ENCODE measurements at regions not wholly inside any gene's neighbourhood (a gene's known extent, or its start where the extent isn't known, plus 50 kb on each side); places are given as distances from the start of the nearest gene placed in this dataset.

DNA sequence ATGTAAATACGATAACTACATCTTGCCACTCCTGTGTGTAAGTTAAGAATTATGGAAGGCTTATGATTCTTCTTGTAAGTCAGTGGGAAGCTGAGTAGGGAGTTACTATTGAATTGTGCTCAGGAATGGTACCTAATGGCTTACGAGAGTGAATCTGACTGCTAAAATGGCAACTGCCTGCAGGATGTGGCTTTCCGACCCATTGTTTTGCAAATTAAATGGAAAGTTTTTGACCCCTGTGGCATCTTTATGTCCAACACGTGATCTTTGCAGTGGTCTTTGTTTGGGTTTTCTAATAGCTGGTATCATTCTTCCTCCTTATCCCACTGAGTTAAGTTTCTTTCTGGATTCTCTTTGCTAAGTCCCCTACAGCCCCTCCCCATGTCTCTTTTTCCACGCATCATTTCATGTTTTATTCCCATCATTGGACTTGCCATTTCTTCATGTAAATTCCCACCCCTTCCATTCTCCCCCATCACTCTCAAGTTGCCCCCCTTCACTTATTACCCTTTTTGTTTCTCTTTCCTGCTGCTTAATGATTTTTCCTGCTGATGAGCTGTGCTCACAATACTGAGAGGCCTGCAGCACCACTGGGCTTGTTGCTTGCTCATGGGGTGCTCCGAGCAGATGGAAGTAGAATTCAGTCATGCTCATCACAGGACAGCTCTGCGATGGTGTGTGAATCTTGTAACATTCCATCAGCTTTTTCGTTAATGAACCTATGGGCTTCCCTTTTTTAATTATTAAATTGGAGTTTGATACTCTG lies 428.2 kb upstream of the IL12A start:
- no peak for DNase-seq

DNA sequence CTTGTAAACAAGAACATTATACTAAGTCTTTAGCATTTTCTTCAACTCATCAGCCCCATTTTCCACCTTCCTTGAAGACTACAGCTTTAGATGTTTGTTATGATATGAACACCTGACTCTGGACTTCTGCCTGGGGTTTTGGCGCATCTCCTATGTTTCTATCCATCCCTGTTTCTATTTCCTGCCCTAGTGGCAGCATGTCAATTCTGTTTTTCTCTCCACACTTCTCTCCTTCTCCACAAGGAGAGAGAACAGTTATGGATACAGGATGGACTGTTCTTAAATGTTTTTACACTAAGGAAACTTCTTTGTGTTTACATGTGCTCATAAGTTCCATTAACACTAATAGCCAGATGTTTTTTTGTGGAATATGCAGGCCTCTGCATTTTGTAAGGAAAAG lies 423.3 kb upstream of the IL12A start:
- DNase-seq, result no peak

DNA sequence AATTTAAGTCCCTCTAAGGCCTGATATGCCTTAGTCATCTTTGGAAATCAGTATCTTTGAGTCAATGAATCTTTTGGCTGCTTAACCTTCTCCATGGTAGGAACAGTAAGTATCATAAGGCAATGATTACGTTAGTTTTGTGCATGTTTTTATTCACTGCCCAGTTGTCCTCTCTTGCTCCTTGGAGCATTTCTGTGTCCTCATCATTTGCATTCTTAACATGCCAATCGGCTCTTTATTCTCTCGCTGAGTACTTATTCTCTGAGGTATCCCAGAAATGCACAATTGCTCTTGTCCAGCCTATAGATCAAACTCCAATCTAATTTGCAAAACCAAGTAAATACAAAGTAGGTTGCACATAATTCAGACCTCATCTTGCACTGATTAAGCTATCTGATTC lies 405.0 kb upstream of the IL12A start:
- no peak for DNase-seq

DNA sequence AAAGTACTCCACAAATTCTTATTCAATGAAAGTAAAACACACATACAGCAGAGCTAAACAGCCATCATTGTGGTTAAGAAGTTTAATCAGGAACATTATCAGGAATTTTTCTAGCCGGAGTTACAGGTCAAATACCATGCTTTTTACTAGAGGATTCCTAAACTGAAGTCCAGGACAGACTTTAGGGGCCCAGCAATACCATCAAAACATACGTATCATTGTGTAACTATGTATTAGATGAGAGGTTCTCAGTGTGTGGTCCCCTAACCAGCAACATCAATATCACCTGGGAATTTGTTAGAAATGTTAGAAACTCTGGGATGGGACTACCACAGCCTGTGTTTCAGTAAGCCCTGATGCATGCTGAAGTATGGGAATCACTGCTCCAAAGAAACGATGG lies 404.2 kb upstream of the IL12A start:
- no peak for DNase-seq

DNA sequence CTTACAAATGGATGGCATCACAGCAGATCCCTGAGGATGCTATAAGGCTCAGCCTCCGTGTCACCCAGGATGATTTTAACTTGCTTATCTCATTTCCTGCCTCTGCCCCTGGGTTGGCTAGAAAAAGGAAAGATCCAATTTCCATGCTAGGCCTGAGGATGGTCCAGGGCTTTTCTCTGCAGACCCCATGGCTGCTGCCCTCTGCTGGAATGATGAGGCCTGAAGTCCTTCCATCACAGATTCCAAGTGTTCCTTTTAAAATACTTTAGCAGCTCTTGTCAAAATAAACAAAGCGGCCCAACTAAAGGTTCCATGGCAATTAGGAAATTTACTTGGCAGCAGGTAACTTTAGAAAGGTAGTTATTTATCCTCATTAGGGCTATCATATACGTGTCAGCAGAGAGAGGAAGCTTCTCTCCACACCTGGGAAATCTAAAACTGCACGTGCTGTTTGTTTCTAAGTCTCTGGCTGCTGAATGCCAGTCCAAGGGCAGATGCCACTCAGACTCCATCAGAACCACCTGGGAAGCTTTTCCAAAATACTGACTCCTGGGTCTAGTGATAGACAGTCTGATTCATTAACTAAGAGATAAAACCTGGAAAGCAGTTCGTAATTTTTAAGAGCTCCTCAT lies 401.9 kb upstream of the IL12A start:
- DNase-seq, result no peak

DNA sequence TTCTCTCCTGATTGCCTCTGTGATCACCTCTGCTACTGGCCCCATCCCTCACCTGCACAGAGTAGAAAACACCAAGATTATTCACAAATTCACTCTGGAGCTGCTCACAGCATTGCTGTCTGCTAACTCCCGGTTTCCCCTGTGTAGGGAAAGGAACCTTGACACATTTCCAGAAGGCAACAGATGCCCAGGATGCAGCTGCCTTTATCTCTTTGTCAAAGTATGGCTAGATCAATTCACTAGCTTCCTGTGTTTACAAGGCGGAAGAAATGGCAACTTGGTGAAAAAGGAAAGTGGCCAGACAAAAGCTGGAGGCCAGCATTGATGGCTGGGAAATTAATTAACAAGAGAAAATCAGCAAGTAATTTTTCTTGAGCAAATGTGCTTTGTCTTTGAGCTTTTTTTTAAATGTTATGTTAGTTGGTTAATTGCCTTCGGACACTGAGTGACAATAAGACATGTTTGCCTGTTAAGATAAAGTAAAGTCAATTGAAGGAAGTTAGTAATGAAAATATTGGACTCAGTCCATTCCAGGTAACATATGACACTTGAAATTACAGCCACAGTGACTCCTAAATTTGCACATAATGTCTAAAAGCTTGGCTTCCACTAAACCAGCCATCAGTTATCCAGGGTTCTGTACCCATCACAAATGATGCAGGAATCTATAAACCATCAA lies 394.6 kb upstream of the IL12A start:
- no peak for DNase-seq

DNA sequence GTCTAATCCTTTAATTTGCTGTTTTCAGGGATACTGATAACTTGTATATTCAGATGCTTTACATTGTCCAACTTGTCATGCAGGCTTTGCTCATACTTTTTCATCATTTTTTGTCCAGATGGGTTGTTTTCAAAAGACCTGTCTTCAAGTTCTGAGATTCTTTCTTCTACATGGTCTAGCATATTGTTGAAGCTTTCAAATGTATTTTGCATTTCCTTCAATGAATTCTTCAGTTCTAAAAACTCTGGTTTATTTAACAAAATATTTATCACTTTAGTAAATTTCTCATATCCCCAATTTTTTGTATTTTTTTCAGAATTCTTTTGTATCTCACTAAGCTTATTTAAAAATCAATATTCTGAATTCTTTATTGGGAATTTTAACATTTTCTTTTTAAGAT lies 388.3 kb upstream of the IL12A start:
- no peak for DNase-seq

DNA sequence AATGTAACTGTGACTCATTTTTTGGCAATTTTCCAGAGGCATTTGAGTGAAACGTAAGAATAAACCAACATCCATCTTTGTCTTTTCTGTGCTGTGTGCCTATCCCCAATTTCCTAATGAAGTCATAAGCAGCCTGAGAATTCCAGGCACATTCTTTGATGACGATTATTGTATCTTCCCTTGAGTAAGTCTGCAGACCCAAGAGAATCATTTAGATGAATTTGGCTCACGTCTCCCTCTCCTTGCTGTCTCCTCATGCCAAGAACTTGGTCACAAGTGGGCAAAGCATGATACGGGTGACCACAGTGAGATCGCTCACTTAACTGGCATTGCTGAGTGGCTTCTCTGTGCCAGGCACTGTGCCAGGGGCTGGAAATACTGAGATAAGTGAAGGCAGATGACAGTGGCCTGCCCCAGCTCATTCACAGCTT lies 384.5 kb upstream of the IL12A start:
- DNase-seq, result no peak

DNA sequence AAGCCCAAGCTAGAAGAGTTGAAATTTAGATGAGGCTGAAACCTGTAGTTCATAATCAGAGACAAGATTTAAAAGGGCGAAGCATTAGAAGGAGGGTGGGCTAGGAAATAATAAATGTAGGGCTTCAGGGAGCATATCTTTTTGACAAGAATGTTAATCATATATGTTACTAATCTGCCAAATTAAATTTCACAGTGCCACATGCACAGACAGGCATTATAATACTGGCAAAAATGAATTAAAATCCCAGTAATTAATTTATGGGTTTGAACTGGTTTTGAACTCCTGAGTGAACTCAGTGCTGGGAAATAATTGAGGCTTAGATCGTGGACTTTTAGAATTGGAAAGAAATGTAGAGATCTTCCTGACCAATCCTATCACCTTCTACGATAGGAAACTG lies 383.5 kb upstream of the IL12A start:
- DNase-seq, result no peak

DNA sequence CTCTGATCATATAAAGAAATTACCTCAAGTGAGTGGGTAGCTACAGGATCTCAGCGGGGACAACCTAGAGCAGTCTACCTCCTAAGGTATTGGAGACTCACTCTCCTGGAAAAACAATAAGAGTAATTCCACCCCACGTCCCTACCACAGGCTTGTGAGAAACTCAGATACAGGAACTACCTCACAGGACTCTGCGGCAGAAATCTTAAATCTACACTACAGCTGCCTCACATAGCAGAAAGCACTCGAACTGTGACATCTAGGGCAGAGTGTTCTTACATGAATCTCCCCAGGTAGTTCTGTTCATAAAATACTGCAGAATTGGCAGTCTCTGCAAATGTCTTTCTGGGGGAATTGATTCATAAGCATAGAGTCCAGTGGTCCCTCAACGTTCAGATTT lies 382.9 kb upstream of the IL12A start:
- no peak for DNase-seq

DNA sequence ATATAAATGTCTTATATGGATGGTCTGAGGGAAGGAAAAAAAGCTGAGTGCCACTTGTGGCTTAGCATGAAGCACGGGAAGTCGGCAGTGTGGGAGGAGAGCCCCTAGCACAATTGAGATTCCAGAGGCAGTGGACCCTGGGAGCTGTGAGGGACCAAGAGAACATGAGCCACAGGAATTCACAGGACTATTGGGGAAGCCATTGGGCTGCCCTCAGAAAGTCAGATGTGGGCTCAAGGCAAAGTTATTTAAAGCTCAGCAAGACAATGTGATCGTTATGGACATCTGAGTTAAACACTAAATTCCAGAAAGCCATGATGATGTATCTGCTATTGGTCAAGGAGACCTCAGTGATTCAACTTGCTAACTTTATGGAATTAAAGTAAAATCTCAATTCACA lies 380.8 kb upstream of the IL12A start:
- DNase-seq, result no peak

DNA sequence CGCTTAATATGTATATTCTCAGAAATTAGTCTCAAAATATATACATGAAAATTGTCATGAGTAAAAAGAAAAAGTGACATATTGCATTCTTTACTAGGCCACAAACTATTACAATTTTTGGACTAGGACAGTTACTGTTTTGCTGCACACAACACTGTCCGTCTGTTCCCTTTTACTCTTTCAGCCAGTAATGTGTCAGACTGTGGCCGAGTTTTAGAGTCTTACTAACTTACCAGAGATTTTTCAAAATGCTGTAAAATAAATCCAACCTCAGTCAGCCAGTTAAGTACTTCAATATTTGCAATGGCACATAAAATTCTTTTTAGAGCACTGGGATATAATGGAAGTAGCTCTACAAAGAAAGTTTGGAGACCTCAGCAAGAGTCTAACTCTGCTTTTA lies 380.3 kb upstream of the IL12A start:
- no peak for DNase-seq

DNA sequence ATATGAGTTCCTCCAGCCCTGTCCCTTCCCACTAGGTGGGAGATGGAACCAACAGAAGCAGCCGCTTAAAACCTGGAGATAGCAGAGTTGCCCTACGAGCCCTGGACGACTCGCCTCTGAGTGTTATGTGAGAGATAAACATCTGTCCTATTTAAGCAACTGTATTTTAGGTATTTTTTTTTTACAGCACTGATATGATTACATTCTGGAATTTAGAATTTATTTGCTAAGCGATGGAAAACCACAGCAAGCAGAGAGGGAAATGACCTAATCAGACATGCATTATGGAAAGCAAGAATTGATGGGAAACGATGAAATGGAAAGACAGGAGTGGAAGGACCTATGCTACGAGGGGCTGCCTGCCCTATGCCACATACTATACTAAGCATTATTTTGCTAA lies 379.0 kb upstream of the IL12A start:
- no peak for DNase-seq

DNA sequence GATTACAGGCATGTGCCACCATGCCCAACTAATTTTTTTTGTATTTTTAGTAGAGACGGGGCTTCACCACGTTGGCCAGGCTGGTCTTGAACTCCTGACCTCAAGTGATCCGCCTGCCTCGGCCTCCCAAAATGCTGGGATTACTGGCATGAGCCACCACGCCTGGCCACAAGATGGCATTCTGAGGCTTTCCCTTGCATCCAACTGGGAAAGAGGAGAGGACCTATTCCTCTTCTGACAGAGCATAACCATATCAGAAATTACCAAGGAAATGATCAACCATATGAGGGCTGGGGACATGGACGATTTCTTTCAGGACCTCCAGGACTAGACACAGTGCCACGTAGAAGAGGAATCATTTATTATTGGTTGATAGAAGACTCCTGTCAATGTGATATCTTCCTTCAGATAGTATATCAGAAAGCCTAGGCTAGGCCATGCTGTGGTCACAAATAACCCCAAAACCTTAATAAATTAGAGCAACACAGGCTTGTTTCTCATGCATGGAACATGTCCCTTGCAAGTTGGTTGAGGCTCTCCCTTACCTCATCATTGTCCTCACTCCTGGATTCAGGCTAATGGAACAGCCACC lies 372.3 kb upstream of the IL12A start:
- no peak for DNase-seq

DNA sequence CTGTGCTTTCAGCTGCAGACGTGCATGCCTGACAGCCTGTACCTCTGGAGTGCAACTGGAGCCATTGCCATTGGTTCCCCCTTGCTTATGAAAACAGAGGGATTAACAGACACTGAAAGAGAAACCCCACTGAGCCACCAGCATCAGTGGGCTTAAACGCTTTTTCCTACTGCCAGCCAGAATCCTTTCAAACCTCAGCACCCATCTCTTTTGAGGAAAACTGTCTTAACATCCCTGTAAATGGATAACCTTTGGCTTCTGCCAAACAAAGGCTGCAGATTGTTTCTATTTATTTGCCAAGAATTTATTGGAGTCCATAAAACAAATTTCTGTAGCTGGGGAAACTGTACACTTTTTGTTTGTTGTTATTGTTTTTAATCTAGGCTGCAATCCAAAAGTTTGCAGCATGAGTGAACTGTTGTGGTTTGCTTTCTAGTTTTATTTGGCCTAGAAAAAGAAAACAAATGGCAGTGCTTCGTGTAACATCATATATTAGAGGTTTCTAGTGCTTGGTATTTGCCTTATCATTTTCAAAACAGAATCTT lies 369.2 kb upstream of the IL12A start:
- no peak for DNase-seq

DNA sequence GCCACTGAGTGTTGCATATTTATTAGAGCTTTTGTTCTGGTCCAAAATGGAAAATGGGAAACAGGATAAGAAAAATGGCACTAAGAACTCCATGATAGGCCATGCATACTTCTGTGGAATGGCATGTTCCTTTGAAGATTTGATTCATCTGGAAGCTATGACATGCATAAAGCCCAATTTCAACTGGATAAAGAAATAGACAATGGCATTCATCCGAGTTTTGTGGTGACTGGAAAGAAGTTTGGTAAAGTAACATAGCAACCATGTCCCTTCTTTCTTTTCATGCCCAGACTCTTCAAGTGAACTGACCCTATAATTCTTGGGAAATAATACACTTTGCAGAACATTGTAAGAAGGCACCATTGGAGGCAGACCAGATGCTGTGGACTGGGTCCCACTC lies 368.4 kb upstream of the IL12A start:
- no peak for DNase-seq

DNA sequence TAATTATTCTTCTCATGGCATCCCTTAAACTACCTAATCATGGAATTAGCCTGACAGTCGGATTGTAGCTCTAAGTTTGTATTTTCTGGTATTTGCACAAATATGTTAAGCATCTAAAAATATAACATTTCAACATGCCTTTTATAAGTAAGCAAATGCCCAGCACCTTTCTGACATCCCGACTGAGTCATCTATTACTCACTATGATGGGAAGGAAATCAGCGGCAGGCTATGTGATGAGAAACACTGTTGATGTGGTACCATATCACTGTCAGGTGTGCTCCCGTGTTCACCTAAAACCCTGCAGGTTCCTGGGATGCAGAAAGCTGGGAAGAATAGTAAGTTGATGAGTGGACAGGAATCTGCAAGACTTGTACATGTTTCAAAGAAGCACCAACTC lies 367.8 kb upstream of the IL12A start:
- no peak for DNase-seq

DNA sequence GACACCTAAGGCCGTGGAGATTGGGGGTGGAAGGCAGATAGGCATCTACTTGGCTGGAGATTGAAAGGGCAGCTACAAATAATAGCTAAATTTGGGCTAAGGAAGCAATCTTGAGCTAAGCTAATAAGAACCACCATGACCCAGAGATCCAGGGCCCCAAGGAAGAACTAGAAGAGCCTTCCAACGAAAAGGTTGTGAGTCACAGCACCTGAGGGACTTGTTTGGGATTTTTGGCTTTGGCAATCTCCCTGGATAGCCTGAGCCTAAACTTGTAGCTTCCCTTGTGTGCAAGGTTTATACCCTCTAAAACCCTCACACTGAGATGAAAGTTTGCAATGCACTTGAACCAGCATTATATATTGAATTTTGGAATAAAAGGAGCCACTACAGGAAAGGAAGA lies 364.0 kb upstream of the IL12A start:
- DNase-seq, result no peak

DNA sequence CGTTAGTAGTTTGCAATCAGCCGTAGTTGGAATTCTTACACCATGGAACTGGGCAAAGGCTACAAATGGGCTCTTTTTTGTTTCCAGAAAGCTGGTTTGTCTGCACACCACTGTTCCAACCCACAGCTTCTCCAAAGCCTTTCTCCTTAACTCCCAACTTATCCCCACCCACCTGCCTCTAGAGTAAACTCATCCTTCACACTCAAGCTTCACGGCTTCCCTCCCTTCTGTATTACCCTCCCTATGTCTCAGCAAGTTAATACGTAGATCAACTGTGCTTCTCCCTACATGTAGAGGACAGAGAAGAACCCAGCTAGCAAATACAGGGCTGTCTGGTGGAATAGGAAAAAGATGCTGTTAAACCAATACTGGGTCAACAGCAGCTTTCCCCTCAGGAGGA lies 363.0 kb upstream of the IL12A start:
- no peak for DNase-seq

DNA sequence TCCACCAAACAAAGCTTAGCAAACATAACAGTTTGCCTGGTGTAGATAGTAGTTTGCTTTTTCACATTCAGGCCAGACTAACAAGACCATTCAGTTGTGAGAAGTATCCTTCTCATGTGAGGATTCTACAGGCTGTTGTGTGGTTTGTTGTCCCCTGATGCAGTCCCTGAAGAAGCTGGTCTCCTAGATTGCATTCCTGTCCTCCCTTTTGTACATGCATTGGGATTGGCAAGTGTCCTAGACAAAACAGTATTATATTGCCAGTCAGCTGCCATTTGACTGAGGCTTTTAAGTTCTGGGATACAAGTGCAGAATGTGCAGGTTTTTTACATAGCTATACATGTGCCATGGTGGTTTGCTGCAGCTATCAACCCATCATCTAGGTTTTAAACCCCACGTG lies 362.0 kb upstream of the IL12A start:
- DNase-seq, result no peak

DNA sequence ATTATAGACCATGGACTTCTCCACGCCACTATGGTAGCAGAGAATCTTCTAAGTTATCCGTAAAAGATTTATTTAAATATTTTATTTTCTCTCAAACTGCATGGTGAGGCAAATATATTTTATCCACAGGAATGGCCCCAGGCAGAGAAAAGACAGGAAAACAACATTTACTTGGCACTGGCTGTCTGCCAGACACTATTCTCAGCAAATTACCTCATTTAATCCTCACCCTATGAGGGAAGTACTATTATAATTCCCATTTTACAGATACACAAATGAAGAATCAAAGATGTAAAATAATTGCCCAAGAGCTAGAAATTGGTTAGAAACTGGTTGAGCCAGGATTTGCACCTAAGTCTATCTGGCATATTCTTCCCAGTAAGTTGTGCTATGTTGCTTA lies 361.4 kb upstream of the IL12A start:
- DNase-seq, result no peak

DNA sequence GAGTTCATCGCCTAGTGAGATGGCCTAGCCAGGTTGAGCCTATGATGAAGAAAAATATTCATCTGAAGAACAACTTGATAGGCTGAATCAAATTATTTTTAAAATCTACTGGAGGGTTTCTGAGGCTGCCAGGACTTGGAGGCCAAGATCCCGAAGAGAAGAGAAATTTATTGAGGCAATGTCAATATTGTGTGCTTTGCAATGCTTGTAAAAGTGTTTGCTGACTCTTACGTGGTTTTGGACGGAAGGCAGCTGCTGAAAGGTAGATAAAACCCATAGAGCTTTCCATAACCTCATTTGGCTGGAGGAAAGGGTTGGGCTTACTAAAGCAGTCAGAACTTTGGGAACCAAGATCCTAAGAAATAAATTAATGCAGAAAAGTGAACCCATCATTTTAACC lies 361.0 kb upstream of the IL12A start:
- DNase-seq, result no peak

DNA sequence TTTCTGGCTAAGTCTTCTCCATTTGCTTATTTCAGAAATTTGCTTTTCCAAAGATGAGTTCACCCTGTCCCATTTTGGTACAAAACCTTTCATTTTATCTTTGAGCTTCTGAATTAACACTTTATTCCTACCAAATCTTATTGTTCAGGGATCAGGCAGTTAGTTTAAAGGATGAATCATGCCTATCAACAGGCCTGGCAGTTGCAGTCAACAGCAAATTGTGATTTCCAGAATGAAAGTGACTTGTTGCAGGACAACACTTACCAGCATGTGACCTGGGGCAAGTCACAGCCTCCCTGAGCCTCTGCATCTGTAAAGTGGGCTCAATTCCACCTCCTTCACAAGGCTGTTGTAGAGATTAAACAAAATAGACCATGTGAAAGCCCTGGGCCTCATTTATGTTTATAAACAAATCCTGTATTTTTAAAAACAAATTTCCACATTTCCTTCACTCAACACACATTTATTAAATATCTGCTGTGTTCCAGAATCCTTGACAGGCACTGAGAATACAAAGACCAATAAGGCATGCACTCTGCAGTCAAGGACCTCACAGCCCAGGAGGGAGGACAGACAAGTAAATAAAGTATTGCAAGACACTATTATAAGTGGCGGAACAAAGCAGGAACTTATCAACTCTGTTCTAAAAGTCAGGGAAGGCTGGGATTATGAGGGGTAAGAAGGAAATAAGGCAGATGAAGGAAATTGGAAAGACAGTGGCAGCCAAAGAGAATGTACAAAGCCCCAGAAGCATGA lies 359.1 kb upstream of the IL12A start:
- DNase-seq, result no peak

Data from stimulated activated CD4-positive, alpha-beta T cell treated with anti-CD3 and anti-CD28 coated beads, Interleukin-2, amount 100 ng/mL, for 24 hours (primary cell).